Peyer's patch (tissue), 4 donors: ENCODE measurements at regions not wholly inside any gene's neighbourhood (a gene's known extent, or its start where the extent isn't known, plus 50 kb on each side); places are given as distances from the start of the nearest gene placed in this dataset.

Source experiments
- CTCF ChIP-seq, 6 experiments: fragments of 450-650 bp in 4 of 6; fragments of 200-600 bp in 2 of 6; sonication (generic) in 1 of 6; IDR thresholded peaks; one replicate each; pipeline ENCODE4 v1.5.1; 2017 to 2019; ENCODE audit warnings: antibody characterized with exemption in 6 of 6, mild to moderate bottlenecking in 3 of 6, moderate library complexity in 1 of 6
- POLR2A ChIP-seq, 2 donors: fragments of 450-650 bp; IDR thresholded peaks; one replicate each; pipeline ENCODE4 v1.5.1; 2017; ENCODE audit warnings: antibody characterized with exemption in 2 of 2, mild to moderate bottlenecking in 2 of 2, moderate library complexity in 2 of 2

- TF ChIP-seq CTCF (IDR thresholded peaks at IDR 0.05) (no peak), POLR2A (IDR thresholded peaks at IDR 0.05) (no peak)
Observed at GRCh38 chr5:125888358-125888757, 534.9 kb upstream of the GRAMD2B start.
